ENCODE measurements at regions not wholly inside any gene's neighbourhood (a gene's known extent, or its start where the extent isn't known, plus 50 kb on each side); places are given as distances from the start of the nearest gene placed in this dataset.
"Not testable (repeated sequence)": the region's sequence is repeated elsewhere in the genome, so short reads cannot be mapped to it uniquely, and the experiment has no call there.

- DNase-seq (ENCODE audit: low spot score) = no peak
These were observed 79.5 kb downstream of the FAM161A start for GRCh38 chr2:61774351-61774750.

- no peak for DNase-seq (ENCODE audit: low spot score)
These were observed 81.7 kb downstream of the FAM161A start for GRCh38 chr2:61771904-61772845.

- DNase-seq (ENCODE audit: low spot score) = no peak
These were observed 83.1 kb downstream of the FAM161A start for GRCh38 chr2:61770746-61771145.

- no peak for DNase-seq (ENCODE audit: low spot score)
These were observed 83.6 kb downstream of the FAM161A start for GRCh38 chr2:61770298-61770697.

- DNase-seq (ENCODE audit: low spot score) = no peak
These were observed 84.7 kb downstream of the FAM161A start for GRCh38 chr2:61769093-61769675.

GRCh38 chr2:61764035-61764800, 89.6 kb downstream of the FAM161A start:
- peak; percentile 97 for DNase-seq (ENCODE audit: low spot score)

- peak; percentile 90 for DNase-seq (ENCODE audit: low spot score)
These were observed 90.2 kb downstream of the FAM161A start for GRCh38 chr2:61763605-61764034.

- no peak for DNase-seq (ENCODE audit: low spot score)
These were observed 91.6 kb downstream of the FAM161A start for GRCh38 chr2:61762292-61762691.

GRCh38 chr2:61759718-61760117, 94.1 kb downstream of the FAM161A start:
- no peak for DNase-seq (ENCODE audit: low spot score)

- no peak for DNase-seq (ENCODE audit: low spot score)
These were observed 94.9 kb downstream of the FAM161A start for GRCh38 chr2:61759005-61759404.

- no peak for DNase-seq (ENCODE audit: low spot score)
These were observed 95.7 kb downstream of the FAM161A start for GRCh38 chr2:61758159-61758558.

GRCh38 chr2:61753512-61753911, 100.3 kb downstream of the FAM161A start:
- DNase-seq (ENCODE audit: low spot score) = no peak

GRCh38 chr2:61750624-61751023, 103.2 kb downstream of the FAM161A start:
- DNase-seq (ENCODE audit: low spot score) = no peak

- no peak for DNase-seq (ENCODE audit: low spot score)
These were observed 110.9 kb downstream of the FAM161A start for GRCh38 chr2:61742955-61743354.

- no peak for DNase-seq (ENCODE audit: low spot score)
These were observed 116.0 kb downstream of the FAM161A start for GRCh38 chr2:61737841-61738240.

- DNase-seq (ENCODE audit: low spot score) = no peak
These were observed 116.9 kb downstream of the FAM161A start for GRCh38 chr2:61736953-61737352.

- DNase-seq (ENCODE audit: low spot score) = no peak
These were observed 120.3 kb downstream of the FAM161A start for GRCh38 chr2:61733563-61733962.

- no peak for DNase-seq (ENCODE audit: low spot score)
These were observed 121.1 kb downstream of the FAM161A start for GRCh38 chr2:61732787-61733186.

- DNase-seq (ENCODE audit: low spot score) = no peak
These were observed 126.1 kb downstream of the FAM161A start for GRCh38 chr2:61727746-61728145.

GRCh38 chr2:61726456-61727209, 127.2 kb downstream of the FAM161A start:
- DNase-seq (ENCODE audit: low spot score) = no peak

- not testable (repeated sequence) for DNase-seq (ENCODE audit: low spot score)
These were observed 130.5 kb downstream of the FAM161A start for GRCh38 chr2:61723364-61723763.

- no peak for DNase-seq (ENCODE audit: low spot score)
These were observed 131.1 kb downstream of the FAM161A start for GRCh38 chr2:61722800-61723199.
